ENCODE measurements at regions not wholly inside any gene's neighbourhood (a gene's known extent, or its start where the extent isn't known, plus 50 kb on each side); places are given as distances from the start of the nearest gene placed in this dataset.

DNA sequence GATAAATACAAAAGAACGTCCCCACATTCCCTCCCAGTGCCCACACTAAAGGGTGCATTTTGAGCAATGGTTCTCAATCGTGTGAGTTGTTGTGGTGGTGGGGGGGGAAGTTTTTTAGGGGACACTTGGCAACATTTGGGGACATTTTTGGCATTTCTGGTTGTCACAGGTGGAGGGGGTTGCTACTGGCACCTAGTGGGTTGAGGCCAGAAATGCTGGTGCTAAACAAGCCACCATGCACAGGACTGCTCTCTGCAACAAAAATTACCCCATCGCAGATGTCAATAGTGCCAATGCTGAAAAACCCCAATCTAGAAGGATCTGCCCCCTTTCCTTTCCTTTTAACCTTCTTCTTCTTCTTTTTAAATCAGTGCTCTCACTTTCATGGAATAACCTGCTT, 453.3 kb downstream of the TSHZ3 start:
- DNase-seq: no peak

- DNase-seq: no peak
Observed at GRCh38 chr19:30891051-30891450, 458.2 kb downstream of the TSHZ3 start.

DNA sequence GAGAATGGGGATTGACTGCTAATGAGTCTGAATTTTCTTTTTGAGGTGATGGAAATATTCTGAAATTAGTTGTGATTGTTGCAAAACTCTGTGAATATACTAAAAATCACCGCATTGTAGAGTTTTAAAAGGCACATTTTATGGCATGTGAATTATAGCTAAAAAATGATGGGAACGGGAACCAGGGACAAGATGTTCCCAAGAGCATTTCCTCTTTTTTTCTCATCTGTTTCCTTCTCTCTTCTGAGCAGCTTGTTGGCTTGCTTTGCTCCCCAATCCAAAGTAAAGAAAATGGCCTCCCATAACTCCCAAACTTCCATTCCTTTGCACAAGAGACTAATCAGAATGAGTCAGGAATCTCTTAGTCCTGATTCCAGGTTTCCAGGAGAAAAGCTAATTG, 459.2 kb downstream of the TSHZ3 start:
- peak in 3 of 4 experiments; percentile 12 to 57 (median 48) for DNase-seq

- DNase-seq: no peak
Observed at GRCh38 chr19:30888937-30889336, 460.3 kb downstream of the TSHZ3 start.

DNA sequence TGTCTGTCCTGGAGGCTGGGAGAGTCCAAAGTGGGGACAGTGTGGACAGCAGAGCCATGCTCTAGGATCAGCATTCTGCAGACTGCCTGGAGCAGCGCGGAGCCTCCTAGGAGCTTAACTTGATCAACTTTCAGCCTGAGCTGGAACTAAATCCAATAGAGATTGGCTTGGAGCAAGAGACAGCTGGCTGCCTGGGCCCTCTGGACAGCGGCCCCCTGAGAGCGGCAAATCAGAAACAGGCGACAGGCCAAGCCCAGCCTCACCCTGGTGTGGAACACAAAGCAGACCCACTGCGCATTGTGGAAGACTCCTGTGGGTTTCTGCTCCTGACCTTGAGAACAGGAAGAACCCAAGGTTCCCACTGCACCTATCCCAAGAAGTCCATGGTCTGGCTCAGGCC, 462.2 kb downstream of the TSHZ3 start:
- no peak for DNase-seq

- DNase-seq: no peak
Observed at GRCh38 chr19:30886222-30886621, 463.0 kb downstream of the TSHZ3 start.

DNA sequence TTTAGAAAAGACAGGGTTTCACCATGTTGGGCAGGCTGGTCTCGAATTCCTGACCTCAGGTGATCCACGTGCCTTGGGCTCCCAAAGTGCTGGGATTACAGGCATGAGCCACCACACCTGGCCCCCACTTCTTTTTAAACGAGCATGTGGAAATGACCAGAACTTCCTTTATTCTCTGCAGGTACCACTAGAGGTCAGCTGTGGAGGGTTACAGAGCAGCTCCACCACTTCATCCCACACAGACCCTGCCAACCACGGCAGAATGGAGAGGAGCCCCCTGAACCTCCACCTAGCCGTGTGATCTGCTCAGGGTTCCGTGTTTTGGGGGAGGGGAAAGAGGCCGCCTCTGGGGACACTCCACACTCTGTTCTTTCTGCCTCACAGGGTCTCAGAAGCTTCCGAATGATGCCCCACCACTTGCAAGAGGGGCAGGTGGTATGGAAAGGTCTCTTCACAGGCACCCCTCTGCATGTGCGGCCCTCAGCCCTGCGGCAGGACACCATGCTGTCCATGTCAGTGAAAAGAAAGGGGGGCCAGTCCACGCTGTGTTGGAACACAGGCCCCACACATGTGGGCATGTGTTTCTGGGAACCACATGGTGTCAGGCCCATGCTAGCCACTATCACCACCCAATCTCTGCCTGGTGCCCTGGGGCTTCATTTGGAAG, 465.0 kb downstream of the TSHZ3 start:
- DNase-seq: no peak

GRCh38 chr19:30883071-30883470, 466.2 kb downstream of the TSHZ3 start:
- DNase-seq: no peak

GRCh38 chr19:30882411-30883005, 466.7 kb downstream of the TSHZ3 start:
- DNase-seq: peak; percentile 68 to 79 (median 74)

- DNase-seq: peak; percentile 32 to 63 (median 50)
Observed at GRCh38 chr19:30881930-30882329, 467.3 kb downstream of the TSHZ3 start.

DNA sequence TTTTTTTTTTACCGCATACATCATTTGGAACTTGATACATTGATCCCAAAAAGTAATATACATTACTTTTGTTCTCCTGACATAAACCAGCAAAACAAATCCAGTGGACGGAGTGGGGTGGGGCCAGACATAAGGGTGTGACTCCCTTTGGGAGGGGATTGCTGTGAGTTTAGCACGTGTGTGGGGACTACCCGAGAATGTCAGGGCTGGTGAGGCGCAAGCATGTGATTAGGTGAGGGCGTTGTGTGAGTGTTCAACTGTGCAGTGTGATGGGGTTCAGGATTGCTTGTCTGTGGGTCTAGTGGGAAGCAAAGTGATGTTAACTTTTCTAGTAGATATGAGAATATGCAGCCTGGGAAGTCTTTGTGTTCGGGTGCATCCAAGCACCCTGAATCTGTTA, 468.0 kb downstream of the TSHZ3 start:
- DNase-seq: peak in 3 of 4 experiments; percentile 12 to 39 (median 32)

- DNase-seq: no peak
Observed at GRCh38 chr19:30880551-30880950, 468.7 kb downstream of the TSHZ3 start.

DNA sequence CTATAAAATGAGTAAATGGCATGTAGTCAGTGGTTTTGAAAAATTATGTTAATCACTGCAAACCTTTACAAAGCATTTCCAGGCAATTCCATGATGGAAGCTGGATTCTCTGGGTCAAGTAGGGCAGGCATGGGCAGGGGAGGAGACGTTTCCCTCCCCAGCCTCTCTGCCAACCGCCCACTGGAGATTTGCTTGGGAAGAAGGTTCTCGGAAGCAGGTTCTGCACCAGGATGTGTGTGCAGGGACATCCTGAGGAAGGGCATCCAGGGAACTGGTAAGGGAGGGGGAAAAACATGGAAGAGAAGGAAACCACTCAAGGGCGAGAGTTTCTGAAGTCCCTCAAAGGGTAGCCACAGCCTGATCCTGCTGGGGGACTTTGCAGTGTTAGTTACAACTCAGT, 469.1 kb downstream of the TSHZ3 start:
- DNase-seq: no peak

GRCh38 chr19:30879736-30880135, 469.5 kb downstream of the TSHZ3 start:
- no peak for DNase-seq

- no peak for DNase-seq
Observed at GRCh38 chr19:30879225-30879624, 470.0 kb downstream of the TSHZ3 start.

- DNase-seq: peak; percentile 17 to 62 (median 48)
Observed at GRCh38 chr19:30878495-30878894, 470.7 kb downstream of the TSHZ3 start.

DNA sequence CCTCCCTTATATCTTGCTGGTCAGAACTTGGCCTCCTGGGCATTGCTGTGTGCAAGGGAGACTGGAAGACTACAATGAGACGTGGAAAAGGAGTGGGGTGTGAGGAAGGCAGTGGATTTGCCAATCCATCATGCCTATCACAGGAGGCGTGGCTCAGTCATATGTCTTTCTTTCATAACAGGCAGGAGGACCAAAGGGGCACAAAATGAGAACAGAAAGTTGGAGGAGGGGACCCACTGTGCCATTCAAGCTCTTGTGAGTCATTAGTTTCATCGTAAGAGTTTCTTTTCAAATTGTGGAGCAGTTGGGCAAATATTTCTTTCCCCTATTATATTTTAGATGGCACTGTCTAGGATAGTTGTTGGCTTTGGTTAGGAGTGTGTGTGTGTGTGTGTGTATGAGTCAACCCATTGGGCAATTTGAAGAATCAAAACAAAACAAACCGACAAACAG, 471.5 kb downstream of the TSHZ3 start:
- DNase-seq: peak; percentile 85 to 95 (median 90)

- no peak for DNase-seq
Observed at GRCh38 chr19:30873691-30874090, 475.5 kb downstream of the TSHZ3 start.

DNA sequence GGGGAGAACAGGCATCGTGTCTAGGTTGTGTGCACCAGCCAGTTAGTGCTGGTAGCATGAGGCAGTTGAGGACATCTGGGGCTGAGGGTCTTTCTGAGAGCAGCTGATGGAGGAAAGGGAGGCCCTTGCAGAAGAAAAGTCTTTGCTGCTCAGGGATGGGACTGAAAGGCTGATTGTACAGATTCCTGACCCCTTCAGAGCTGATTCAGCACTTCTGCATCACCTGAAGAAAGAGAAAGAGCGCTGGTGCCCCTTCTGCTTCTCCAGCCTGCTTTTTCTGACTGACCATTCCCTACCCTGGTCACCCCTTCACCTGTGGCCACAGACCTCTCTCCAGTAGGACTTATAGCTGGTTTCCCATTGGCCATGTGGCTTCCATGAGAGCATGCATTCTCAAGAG, 476.2 kb downstream of the TSHZ3 start:
- no peak for DNase-seq

- DNase-seq: no peak
Observed at GRCh38 chr19:30871979-30872378, 477.3 kb downstream of the TSHZ3 start.

DNA sequence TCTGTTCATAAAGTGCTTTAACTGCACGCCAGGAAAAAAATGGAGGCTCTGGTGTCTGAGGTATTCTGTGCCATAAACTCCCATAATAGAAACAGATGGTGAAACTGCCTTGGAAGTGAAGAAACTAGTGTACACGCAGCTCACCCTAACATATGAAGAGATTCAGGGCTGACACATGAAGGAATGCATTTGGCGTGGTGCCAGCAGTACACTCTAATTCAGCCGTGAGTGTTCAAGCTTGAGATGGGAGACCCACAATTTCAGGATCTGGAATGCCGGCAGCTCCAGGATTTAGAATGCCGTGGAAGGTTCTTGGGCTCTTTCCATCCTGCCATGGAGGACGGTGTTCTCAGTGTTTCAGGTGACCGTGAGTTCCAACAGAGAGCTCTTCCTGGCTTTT, 478.4 kb downstream of the TSHZ3 start:
- DNase-seq: no peak

DNA sequence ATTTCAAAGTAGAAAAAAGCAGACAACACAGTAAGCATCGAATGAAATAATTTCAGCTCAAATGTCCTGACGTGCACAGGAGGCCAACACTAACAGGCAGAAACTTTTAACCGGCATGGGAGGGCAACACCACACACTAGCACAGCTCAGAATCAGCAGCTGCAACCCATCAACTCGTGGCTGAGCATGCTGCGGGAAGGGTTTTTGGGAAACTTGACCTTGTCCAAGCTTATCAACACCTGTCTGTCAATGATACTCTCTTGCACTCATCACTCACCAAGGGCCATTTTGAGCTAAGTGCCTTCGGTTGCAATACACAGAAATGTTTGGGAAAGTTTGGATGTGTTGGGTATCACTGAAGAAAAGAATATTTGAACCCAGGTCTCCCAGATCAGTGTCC, 483.7 kb downstream of the TSHZ3 start:
- no peak for DNase-seq

DNA sequence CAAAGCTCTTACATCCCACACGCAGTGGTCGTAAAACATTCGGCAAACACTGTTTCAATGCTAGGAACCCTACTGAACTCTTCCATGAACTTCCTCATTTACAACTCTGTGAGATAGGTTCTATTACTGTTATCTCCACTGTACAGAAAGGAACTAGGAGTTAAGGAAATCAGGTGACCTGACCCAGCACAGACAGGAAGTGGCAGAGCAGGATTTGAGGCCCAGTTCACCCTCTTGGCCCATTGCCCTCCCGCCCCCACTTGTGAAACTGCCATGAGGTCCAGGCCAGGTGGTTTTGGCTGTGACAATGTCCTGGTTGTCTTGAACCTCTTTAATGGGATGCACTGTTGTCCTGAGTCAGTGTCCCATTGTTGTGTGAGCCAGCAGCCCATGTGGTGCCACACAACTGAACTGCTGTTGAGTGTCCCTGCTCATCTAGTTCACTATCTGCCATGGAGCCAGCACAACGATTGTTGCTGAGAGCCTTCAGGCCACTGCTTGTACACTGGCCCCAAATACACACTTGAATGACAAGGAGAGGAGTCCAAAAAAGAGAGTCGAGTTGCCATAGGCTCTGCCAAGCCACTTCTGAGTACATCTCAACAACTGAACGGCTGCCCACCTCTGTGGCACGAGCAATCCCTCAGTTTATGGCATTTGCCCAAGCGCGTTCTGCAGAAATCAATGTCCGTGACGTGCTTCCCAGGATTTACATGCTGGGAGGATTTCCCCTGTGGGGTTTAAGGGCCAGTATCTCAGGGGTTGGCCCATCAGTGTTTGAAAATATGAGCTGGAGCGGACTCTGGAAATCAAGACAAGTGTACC, 484.6 kb downstream of the TSHZ3 start:
- peak; percentile 61 to 83 (median 74) for DNase-seq

DNA sequence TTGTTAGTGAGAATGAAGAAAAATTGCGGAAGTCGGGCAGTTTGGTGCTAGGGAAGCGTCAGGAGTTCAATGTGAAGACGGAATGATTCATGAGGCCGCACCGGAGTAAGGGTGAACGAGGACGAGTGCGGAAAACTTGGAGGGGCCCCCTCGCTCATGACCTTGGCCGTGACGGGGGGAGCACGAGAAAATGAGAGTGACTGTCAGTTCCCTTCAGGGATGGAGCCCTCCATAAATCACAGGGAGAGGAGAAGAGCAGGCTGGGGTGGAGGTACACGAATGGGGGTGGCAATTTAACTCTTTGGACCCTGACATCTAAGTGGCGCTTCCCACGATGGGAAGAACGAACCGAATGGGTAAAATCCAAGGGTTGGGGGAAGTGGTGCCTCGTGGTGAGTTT, 486.4 kb downstream of the TSHZ3 start:
- no peak for DNase-seq
